Activated naive CD4-positive, alpha-beta T cell treated with anti-CD3 and anti-CD28 coated beads, Interleukin-2, amount 50 U/mL, for 72 hours (primary cell): ENCODE measurements at regions not wholly inside any gene's neighbourhood (a gene's known extent, or its start where the extent isn't known, plus 50 kb on each side); places are given as distances from the start of the nearest gene placed in this dataset.
"Not testable (repeated sequence)": the region's sequence is repeated elsewhere in the genome, so short reads cannot be mapped to it uniquely, and the experiment has no call there.

Experiments
- ATAC-seq, 2 donors: fragments of 150-1000 bp; cut with Tn5 transposase; 2 replicates each; pipeline ENCODE4 v1.10.0; 2021; ENCODE audit warnings: mild to moderate bottlenecking in 2 of 2, moderate library complexity in 2 of 2
- DNase-seq, 2 donors: peaks; one replicate each; pipeline ENCODE4 v3.0.0; 2021 to 2022; ENCODE audit warnings: low spot score in 2 of 2
- H3K27ac Mint-ChIP-seq, 2 donors: one replicate each; pipeline ENCODE4 v1.8.0; 2022; ENCODE audit warnings: mild to moderate bottlenecking in 2 of 2, mixed read lengths in 2 of 2
- H3K36me3 Mint-ChIP-seq, 2 donors: one replicate each; pipeline ENCODE4 v1.8.0; 2022; ENCODE audit warnings: mixed read lengths in 2 of 2
- H3K9me3 Mint-ChIP-seq, 2 donors: one replicate each; pipeline ENCODE4 v1.8.0; 2022; ENCODE audit warnings: mixed read lengths in 2 of 2

GRCh38 chr1:214095896-214096295 is 108.1 kb downstream of the PROX1 start:
- Mint-ChIP-seq H3K36me3 (peaks cover 0 to 18% of the 10 kb centered on the region in 2 donors), H3K9me3 (peaks cover 6 to 14% of the 10 kb centered on the region in 2 donors)
- ATAC-seq, H3K27ac Mint-ChIP-seq, DNase-seq: not testable (repeated sequence)

- ATAC-seq: no peak
- Mint-ChIP-seq H3K9me3 (peaks cover 0 to 4% of the 10 kb centered on the region in 2 donors), H3K27ac (no peak overlapping the region), H3K36me3 (peaks cover 0 to 5% of the 10 kb centered on the region in 2 donors)
- DNase-seq: no peak
Measured at GRCh38 chr1:214101246-214101645, 113.5 kb downstream of the PROX1 start.

GRCh38 chr1:214101828-214102227 is 114.1 kb downstream of the PROX1 start:
- Mint-ChIP-seq H3K9me3 (peaks cover 0 to 4% of the 10 kb centered on the region in 2 donors), H3K36me3 (peaks cover 0 to 5% of the 10 kb centered on the region in 2 donors), H3K27ac (no peak overlapping the region)
- DNase-seq (no peak), ATAC-seq (no peak)

GRCh38 chr1:214102907-214103306 is 115.1 kb downstream of the PROX1 start:
- DNase-seq: no peak

GRCh38 chr1:214103778-214104177 is 116.0 kb downstream of the PROX1 start:
- ATAC-seq (no peak), DNase-seq (no peak)
- Mint-ChIP-seq H3K36me3 (peaks cover 0 to 5% of the 10 kb centered on the region in 2 donors), H3K27ac (no peak overlapping the region), H3K9me3 (peaks cover 0 to 4% of the 10 kb centered on the region in 2 donors)

More at GRCh38 chr1:214102907-214103306, 115.1 kb downstream of the PROX1 start:
- ATAC-seq: peak in 1 of 2 donors; percentile 49
- Mint-ChIP-seq H3K9me3 (peaks cover 0 to 4% of the 10 kb centered on the region in 2 donors), H3K36me3 (peaks cover 0 to 5% of the 10 kb centered on the region in 2 donors), H3K27ac (no peak overlapping the region)

DNA sequence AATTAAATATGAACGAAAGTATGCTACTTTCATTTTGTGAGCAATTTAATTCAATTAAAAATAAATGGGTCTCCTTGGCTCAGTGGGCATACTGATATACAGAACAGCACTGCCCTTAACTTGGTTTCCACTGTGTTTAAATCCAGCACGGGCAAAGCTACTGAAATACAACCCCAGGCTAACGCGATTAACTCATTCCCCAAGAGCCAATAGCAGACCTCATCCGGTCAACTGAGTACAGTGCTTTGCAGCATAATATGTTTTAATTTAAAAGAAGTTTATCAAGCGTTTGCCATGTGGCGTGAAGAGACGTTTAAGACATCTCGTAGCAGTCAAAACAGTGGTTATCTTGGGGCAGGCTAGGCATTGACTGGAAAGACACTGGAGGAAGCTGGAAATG is 118.6 kb downstream of the PROX1 start:
- H3K27ac Mint-ChIP-seq: no peak overlapping the region
- peaks cover 0 to 5% of the 10 kb centered on the region in 2 donors for H3K36me3 Mint-ChIP-seq
- ATAC-seq (no peak), DNase-seq (no peak)
- H3K9me3 Mint-ChIP-seq: peaks cover 0 to 4% of the 10 kb centered on the region in 2 donors

DNA sequence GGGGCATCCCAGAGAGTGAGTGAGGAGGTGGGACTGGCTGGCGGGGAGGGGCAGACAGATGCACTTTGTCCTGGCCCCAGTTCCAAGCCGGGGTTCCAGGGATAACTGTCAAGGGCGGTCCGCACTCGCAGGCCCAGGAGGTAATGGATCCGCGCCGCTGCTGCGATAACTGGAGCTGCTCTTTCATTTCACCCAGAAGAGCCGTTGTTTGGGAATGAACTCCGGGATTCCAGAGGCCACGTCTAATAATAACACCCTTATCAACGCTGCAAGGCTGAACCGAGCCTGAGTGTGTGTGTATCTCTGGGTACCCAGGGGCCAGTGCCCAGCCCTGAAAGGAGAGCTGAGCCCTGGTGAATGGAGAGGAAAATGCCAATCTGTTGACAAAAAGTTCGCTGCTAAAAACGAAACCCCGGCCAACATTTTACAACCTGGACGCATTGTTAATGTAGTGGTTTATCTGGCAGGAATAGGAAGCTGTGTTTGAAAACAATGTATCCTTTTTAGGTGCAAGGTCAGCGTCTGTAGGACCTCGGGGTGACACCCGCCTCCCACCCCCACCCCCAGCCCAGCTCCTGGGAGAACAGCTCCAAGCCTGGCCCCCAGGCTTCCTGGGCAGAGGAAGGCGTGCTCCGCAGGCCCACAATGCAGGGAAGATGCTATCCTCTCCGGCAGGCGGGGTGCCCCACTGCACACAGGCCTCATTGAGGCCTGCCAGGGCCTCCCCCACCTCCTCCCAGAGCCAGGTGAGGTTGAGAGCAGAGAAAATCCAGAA is 119.7 kb downstream of the PROX1 start:
- ATAC-seq: no peak
- no peak for DNase-seq
- H3K9me3 Mint-ChIP-seq: peaks cover 0 to 4% of the 10 kb centered on the region in 2 donors
- H3K27ac Mint-ChIP-seq: no peak overlapping the region
- peaks cover 0 to 5% of the 10 kb centered on the region in 2 donors for H3K36me3 Mint-ChIP-seq

GRCh38 chr1:214108097-214108446 is 120.3 kb downstream of the PROX1 start:
- Mint-ChIP-seq H3K9me3 (peaks cover 0 to 4% of the 10 kb centered on the region in 2 donors), H3K27ac (no peak overlapping the region), H3K36me3 (peaks cover 0 to 5% of the 10 kb centered on the region in 2 donors)
- no peak for ATAC-seq
- DNase-seq: no peak

DNA sequence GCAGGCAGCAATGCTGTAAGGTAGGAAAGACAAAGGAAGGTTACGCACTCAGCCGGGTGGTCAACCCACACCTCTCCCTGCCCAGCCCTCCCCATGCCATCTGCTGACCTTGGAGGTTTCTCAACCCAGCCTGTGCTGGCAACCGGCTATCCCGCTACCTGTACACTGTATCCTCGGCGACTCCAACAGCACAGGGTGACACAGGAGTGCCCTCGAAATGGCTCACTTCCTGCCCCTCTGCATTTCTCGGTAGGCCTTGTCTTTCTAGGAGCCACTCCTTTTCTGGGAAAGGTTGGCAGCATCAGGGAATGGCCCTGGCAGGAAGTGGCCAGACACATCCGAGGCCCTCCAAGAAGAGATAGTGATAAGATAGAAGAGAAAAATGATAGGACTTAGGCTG is 124.0 kb downstream of the PROX1 start:
- Mint-ChIP-seq H3K9me3 (peaks cover 5 to 9% of the 10 kb centered on the region in 2 donors), H3K36me3 (peaks cover under 1% of the 10 kb centered on the region in 2 donors), H3K27ac (no peak overlapping the region)
- DNase-seq (no peak), ATAC-seq (no peak)

DNA sequence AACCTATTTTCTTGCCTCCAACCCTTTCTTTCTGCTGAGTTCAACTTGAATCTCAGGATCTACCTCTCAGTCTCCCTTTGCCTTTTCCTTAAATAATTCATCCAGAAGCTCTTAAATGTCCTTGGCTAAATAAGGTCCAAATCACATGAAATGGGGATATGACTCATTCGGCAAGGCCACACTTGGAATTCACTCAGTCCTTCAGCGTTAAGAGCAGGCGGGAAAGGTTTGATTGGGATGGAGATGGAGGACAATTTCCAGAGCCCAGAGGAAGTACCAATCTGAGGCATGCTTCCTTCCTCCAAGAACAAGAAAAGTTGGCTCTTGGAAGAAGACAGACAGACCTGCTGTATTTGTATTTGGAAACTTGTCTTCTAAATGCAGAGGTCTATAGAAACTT is 128.5 kb downstream of the PROX1 start:
- no peak for DNase-seq
- Mint-ChIP-seq H3K36me3 (peaks cover 19 to 24% of the 10 kb centered on the region in 2 donors), H3K27ac (no peak overlapping the region), H3K9me3 (peaks cover 21 to 25% of the 10 kb centered on the region in 2 donors)
- no peak for ATAC-seq

- DNase-seq (no peak), ATAC-seq (no peak)
- H3K9me3 Mint-ChIP-seq: peaks cover 21 to 25% of the 10 kb centered on the region in 2 donors
- H3K36me3 Mint-ChIP-seq: peaks cover 19 to 24% of the 10 kb centered on the region in 2 donors
- H3K27ac Mint-ChIP-seq: no peak overlapping the region
Measured at GRCh38 chr1:214117780-214118179, 130.0 kb downstream of the PROX1 start.

DNA sequence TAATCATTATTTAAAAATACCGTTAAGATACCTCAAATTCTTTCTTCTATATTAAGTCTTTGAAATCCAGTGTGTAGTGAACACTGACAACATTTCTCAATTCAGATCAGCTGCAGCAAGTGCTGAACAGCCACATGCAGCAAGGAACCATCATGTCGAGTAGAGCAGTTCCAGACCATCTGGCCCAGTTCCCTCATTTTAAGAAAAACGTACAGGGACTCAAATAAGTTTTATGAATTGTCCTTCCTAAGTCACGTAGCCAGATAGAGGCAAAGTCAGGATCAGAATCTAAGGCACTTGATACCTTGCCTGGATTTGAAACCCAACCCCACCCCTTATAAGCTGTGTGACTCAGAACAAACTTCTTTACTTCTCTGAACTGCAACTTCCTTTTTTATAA is 132.4 kb downstream of the PROX1 start:
- peaks cover 19 to 24% of the 10 kb centered on the region in 2 donors for H3K36me3 Mint-ChIP-seq
- no peak for ATAC-seq
- H3K27ac Mint-ChIP-seq: no peak overlapping the region
- no peak for DNase-seq
- H3K9me3 Mint-ChIP-seq: peaks cover 17 to 20% of the 10 kb centered on the region in 2 donors

GRCh38 chr1:214120951-214121350 is 133.2 kb downstream of the PROX1 start:
- Mint-ChIP-seq H3K9me3 (peaks cover 17 to 20% of the 10 kb centered on the region in 2 donors), H3K27ac (no peak overlapping the region), H3K36me3 (peaks cover 19 to 24% of the 10 kb centered on the region in 2 donors)
- DNase-seq (no peak), ATAC-seq (no peak)

DNA sequence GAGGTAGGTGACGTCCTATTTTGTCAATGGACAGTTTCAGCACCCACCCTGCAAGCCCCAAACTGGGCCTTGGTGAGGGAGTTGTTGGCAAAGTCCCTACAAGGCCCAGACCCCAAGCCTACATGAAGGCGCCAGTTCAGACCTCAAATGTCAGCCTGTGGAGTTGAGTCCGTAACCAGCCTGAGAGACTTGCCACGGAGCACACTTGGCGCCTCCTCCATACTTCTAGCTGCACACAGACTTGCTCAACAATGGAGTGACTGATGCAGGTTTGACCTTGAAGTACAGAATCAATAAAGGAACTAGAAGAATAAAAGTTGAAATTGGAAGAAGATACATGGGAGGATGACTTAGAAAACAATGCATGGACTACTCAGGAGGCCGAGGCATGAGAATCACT is 134.3 kb downstream of the PROX1 start:
- Mint-ChIP-seq H3K9me3 (peaks cover 13% of the 10 kb centered on the region in 2 donors), H3K36me3 (peaks cover 15 to 20% of the 10 kb centered on the region in 2 donors), H3K27ac (no peak overlapping the region)
- ATAC-seq (no peak), DNase-seq (no peak)

- DNase-seq: no peak
- peaks cover 3 to 4% of the 10 kb centered on the region in 2 donors for H3K9me3 Mint-ChIP-seq
- no peak overlapping the region for H3K27ac Mint-ChIP-seq
- peak; percentile 46 to 49 for ATAC-seq
- H3K36me3 Mint-ChIP-seq: peaks cover 3 to 9% of the 10 kb centered on the region in 2 donors
Measured at GRCh38 chr1:214123061-214123784, 135.4 kb downstream of the PROX1 start.

GRCh38 chr1:214124281-214124805 is 136.6 kb downstream of the PROX1 start:
- H3K9me3 Mint-ChIP-seq: peaks cover 0 to 4% of the 10 kb centered on the region in 2 donors
- ATAC-seq (no peak), DNase-seq (no peak)
- no peak overlapping the region for H3K27ac Mint-ChIP-seq
- peaks cover 0 to 4% of the 10 kb centered on the region in 2 donors for H3K36me3 Mint-ChIP-seq

DNA sequence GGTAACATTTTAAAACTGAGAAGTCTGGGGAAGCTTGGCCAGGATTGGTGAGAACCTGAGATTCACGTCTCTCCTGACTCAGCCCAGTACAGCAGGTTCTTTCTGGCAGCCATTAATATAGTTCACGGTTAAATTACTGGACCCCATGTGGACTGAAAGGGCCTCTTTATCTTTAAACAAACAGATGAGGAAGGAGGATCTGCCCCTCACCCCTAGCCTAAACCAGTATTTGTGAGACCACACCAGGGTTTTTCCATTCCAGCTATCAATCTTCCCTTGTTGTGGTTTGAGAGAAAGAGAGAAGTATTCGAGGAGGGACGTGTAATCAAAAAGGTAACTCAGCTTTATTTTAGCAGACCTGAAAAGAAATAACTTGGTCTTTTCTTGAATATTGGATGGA is 137.1 kb downstream of the PROX1 start:
- Mint-ChIP-seq H3K27ac (no peak overlapping the region), H3K36me3 (no peaks in the 10 kb centered on the region), H3K9me3 (no peaks in the 10 kb centered on the region)
- DNase-seq (no peak), ATAC-seq (no peak)
